ENCODE measurements at regions not wholly inside any gene's neighbourhood (a gene's known extent, or its start where the extent isn't known, plus 50 kb on each side); places are given as distances from the start of the nearest gene placed in this dataset.

- TF ChIP-seq CTCF (IDR thresholded peaks at IDR 0.05) (no peak), POLR2AphosphoS5 (IDR thresholded peaks at IDR 0.05) (no peak), POLR2A (IDR thresholded peaks at IDR 0.05) (no peak), EP300 (IDR thresholded peaks at IDR 0.05) (no peak)
Observed at GRCh38 chr5:91243286-91243685, 139.8 kb downstream of the ARRDC3 start.

All from upper lobe of left lung (tissue), 4 donors.